ENCODE measurements at regions not wholly inside any gene's neighbourhood (a gene's known extent, or its start where the extent isn't known, plus 50 kb on each side); places are given as distances from the start of the nearest gene placed in this dataset.

- TF ChIP-seq CTCF (IDR thresholded peaks at IDR 0.05) (no peak), TEAD1 (CRISPR knock-in tag; IDR thresholded peaks at IDR 0.05) (no peak), CBFB (CRISPR knock-in tag; IDR thresholded peaks at IDR 0.05; ENCODE audit: low read depth) (no peak), MAX (CRISPR knock-in tag; IDR thresholded peaks at IDR 0.05) (no peak), ZSCAN18 (CRISPR knock-in tag; IDR thresholded peaks at IDR 0.05) (no peak), FOXP4 (CRISPR knock-in tag; IDR thresholded peaks at IDR 0.05) (no peak), MYBL2 (CRISPR knock-in tag; IDR thresholded peaks at IDR 0.05) (no peak), AFF4 (CRISPR knock-in tag; IDR thresholded peaks at IDR 0.05; ENCODE audit: borderline replicate concordance) (no peak), E2F4 (CRISPR knock-in tag; IDR thresholded peaks at IDR 0.05; ENCODE audit: borderline replicate concordance, low read depth) (no peak), ESRRA (CRISPR knock-in tag; IDR thresholded peaks at IDR 0.05; ENCODE audit: borderline replicate concordance) (no peak)
Measured at GRCh38 chr4:170386971-170387370, 297.2 kb upstream of the AADAT start.
